NCI-H226 (cell line): ENCODE measurements at regions not wholly inside any gene's neighbourhood (a gene's known extent, or its start where the extent isn't known, plus 50 kb on each side); places are given as distances from the start of the nearest gene placed in this dataset.
"Not testable (repeated sequence)": the region's sequence is repeated elsewhere in the genome, so short reads cannot be mapped to it uniquely, and the experiment has no call there.

Source experiments
- DNase-seq: peaks from one replicate; pipeline ENCODE4 v3.0.0-alpha.2; 2015

GRCh38 chr3:144023543-144023942, 51.9 kb downstream of the DIPK2A start:
- DNase-seq, result not testable (repeated sequence)

GRCh38 chr3:144028798-144029411, 57.3 kb downstream of the DIPK2A start:
- no peak for DNase-seq

GRCh38 chr3:144029769-144030168, 58.1 kb downstream of the DIPK2A start:
- DNase-seq, result no peak

DNA sequence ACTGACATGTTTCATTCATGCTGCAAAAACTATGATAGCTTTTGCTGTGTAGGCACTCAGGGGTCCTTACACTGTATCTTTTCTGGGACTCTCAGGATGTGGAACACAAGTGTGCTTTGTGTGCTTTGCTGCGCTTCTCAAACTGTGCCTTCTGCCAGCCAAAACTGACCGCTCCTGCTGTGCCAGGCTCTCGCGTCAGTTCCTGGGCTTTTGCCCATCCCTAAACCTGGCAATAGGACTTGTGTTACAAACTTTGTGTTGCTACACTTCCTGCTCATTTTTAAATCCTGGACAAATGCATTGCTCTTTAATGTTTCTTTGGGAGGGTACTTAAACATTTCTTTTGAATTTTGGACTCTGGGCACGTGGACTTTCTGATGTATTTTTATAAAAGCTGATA, 60.3 kb downstream of the DIPK2A start:
- DNase-seq, result no peak

GRCh38 chr3:144032531-144033239, 61.1 kb downstream of the DIPK2A start:
- no peak for DNase-seq

DNA sequence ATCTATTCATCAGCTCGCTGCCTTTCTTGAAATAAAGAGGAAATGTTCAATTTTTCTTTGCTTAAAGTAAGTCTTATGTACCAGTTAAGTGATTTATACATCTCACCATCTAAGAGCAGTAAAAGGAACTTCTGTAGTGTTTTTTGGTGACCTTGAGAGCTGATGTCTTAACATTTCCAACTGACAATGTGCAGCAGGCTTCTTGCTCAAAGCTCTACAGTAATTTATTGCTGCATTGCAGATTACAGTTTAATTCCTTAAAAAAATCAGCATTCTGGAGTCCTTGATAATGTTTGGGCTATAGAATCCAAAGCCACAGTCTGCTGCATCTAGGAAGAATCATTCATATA, 61.6 kb downstream of the DIPK2A start:
- no peak for DNase-seq

DNA sequence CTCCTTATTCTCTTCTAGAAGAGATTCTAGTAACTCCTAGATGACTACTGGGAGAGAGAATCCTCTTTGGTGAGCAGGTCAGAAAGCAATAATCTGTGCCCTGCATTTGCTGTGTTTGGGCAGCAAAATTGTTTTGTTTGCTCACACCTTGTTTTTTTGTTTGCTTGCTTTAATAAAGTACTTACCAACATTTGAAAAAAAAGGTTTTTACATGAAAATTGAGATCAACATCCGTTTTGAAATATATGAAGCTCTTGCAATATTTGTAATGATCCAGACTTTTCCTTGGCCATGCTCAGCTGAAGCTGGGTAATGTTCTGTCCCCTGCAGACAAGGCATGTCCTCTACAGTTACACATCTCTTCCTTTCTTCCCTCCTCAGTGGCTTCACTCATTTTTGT, 62.2 kb downstream of the DIPK2A start:
- no peak for DNase-seq

DNA sequence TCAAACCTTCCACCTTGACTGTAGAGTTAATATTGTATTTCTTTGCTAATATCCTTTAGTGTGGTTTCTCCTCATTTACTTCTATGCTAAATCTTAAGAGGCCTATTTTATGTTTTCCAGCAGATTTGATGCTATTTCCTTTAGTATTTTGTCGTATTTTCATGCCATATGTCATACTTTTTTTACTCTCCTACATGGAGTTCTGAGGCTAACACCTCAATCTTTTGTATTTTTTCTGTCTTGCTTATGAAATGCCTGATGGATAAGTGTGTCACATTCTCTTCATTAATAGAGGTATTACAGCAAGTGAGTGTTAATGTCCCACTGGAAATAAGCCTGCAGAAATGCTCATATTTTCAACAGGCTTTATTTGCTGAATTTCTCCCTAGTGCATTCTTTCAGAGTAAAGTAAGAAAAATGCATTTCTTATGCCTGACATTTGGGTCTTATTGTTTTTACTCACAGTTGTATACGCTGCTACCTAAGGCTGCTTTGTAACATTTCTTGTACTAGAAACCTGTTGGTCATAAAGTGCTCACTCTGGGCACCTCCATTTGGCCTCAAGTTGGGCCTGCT, 63.2 kb downstream of the DIPK2A start:
- DNase-seq, result no peak

DNA sequence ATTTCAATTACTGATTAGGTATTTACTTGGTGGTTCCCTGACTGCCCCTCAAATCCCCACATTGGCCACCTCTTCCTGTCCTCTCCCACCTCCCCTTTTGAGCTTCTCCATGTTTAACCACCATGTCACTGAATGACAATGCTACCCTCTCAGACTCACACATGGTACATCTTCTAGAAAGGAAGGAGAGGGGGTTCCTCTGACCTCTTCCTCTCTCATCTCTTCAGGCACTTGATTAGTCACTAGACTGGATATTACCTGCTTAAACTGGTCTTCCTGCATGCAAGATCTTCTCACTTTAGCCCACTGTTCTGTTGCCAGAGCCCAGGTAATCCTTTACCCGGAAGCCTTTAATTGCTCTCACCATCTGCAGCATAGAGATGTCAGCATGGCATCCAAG, 64.9 kb downstream of the DIPK2A start:
- no peak for DNase-seq

GRCh38 chr3:144039661-144040060, 68.0 kb downstream of the DIPK2A start:
- DNase-seq, result no peak

DNA sequence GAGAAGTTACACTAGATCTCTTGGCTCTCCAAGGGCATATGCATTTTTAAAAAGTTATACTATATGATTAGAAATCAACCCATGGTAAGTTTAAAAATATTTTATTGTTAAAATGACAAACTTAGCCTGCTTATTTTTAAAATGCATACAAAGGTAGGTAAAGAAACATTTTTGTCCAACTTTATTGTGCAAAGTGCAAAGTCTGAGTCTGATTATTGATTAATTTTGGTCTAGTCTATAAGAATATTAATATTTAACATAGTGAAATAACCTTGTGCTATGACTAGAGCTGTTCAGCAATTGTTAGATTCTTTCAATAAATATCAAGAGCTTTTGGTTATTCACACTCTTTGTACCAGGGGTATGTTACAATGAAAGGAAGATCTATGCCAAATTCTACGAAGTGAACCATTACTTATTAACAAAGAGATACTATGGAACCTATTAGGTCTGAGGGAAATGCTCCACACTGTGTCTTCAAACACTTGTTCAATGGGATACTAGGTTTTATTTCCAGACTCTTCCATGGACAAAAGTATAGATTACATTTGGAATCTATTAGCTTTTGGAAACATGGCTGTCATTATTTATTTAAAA, 70.4 kb downstream of the DIPK2A start:
- no peak for DNase-seq

DNA sequence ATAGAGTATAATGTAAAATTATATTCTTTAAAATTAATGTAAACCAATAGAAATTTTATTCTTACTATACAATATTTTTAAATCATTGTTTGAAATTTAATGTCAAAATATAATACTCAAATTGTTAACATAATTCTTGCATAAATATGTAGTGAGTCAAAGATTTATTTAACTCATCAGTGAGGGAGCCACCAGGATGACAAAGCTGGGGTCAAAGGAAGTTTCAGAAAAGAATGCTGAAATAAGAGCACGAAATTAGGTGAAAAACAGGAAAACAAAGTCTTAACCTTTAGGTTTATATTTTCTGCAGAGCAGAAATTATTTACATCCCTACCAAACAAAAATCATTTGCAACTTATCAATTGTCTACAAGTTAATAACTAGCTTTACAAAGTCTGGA, 74.1 kb downstream of the DIPK2A start:
- no peak for DNase-seq

DNA sequence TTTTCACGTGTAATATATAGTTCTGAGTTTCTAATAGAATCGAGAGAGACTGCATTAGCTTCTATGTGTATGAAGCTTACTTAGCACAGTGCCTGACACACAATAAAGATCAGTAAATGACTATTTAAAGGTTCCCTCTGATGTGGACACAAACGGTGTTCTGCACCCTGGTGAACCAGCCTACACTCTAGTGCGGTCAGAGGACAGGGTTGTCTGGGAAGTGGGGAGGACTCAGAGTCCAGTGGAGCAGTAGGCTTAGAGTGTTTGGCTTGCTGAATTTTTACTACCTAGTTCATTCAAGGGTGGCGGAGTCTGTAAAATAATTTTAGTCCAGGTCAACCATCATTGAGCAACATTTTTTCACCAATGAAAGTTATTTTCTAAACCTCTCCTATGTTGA, 77.8 kb downstream of the DIPK2A start:
- no peak for DNase-seq

DNA sequence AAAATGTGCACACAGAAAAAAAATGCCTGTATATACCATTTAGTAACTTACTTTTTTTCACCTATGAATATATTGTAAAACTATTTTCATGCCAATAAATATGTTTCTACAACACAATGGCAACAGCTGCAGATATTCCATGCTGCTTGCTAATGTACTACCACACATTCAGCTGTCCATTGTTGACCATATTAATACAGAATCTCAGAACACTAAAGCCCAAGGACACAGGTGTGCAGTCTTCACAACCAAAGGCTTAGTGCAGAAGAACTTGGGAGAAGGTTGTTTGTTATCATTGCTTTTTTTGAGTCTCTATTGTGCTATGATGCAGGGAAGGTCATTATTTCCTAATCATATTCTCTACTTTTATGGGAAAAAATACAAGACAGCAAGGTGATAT, 79.6 kb downstream of the DIPK2A start:
- DNase-seq, result no peak

DNA sequence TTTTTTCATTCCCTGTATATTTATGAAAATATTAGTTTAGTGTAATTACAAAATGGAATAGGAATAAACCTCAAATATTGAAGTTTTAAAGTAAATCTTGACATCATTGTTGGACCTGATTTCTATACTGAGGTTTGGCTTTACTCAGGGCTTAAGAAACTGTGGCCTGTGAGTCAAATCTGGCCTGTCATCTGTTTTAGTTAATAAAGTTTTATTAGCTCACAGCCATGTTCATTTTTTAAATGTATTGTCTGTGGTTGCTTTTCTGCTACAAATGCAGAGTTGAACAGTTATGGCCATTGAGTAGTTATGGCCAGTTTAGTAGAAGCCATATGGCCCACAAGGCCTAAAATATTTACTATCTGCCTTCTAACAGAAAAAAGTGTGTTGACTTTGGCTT, 80.7 kb downstream of the DIPK2A start:
- no peak for DNase-seq

DNA sequence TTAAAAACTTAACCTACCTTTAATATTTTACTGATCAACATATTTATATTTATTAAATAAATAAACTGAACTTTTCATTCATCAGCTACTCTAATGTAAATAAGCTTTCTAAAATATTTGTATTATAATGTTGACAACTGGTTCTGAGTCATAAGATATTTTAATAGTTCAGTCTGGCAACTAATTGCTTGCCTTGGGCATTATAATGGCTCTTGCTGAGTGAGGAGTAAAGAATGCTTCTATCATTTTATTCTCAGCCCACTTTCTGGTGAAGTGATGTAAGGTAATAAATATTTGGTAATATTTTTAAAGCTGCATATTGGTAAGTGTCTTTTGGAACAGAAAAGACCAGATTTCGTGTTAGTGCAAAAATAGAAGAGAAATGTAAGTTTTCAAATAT, 81.5 kb downstream of the DIPK2A start:
- DNase-seq, result peak; percentile 79

- DNase-seq, result no peak
Observed at GRCh38 chr3:144054766-144055165, 83.1 kb downstream of the DIPK2A start.

DNA sequence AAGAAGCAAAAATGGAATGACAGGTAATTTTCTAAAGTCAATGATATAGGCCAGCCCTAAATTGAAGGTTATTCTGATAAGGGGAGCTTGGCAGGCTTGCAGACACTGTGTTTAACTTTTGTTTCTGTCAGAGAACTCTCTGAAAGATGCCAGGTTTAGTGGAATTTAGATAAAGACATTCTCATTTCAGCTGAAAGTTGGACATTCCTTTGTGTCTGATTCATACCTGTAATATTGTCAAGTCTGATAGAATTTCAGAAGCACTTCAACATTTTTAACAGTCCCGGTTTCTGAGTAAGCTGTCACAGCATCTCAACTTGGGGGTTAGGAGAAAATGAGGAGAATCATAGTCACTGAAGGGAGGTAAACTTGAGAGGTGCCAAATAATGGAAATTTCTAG, 84.0 kb downstream of the DIPK2A start:
- peak; percentile 87 for DNase-seq

- DNase-seq, result no peak
Observed at GRCh38 chr3:144058713-144059112, 87.1 kb downstream of the DIPK2A start.

DNA sequence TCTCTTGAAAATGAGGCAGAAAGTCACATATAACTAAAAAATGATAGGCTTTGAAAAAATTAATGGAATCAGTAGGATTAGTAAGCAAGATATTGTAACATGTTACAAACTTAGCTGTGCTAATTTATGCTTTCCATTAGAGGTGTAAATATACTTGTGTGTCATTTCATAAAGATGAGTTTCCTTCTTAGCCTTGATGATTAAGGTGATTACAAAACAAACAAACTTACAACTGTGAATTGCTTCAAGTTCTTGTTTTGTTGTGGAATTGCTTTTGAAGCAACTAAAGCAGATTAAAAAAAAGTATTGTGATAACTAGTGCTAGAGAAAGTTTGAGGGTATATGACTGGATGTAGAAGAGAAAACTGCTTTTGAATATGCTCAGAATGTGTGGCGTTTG, 87.9 kb downstream of the DIPK2A start:
- DNase-seq, result no peak

DNA sequence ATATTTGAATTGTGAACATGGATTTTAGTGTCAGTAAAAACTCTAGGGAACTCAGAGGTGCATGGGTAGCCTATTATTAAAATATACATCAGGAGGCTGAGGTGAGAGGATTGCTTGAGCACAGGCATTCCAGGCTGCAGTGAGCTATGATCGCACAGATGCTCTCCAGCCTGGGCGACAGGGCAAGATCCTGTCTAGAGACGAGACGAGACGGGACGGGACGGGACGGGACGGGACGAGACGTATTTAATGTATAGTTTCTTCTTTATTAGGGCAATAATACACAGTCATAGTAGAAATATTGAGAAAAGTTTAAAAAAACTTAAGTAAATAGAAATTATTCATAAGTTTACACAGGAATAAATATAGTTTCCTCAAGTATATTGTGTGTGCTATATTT, 89.3 kb downstream of the DIPK2A start:
- no peak for DNase-seq

DNA sequence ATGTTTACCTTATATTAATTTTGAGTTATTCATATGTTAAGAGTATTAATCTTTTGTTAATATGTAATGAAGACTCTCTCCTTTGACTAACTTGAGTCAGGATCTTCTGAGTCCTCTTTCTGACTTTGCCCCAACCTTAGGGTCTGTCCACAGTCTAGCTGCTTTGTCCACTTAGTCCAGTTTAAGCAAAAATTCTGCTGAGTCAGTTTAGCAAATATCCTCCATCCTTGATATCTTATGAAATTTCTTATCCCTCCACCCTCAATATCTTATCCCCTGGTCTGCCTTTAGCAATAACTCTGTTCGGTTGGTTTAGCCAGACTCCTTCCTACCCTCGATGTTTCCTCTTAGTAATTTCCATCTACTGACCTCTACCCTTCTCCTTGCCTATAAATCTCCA, 91.7 kb downstream of the DIPK2A start:
- DNase-seq, result no peak

DNA sequence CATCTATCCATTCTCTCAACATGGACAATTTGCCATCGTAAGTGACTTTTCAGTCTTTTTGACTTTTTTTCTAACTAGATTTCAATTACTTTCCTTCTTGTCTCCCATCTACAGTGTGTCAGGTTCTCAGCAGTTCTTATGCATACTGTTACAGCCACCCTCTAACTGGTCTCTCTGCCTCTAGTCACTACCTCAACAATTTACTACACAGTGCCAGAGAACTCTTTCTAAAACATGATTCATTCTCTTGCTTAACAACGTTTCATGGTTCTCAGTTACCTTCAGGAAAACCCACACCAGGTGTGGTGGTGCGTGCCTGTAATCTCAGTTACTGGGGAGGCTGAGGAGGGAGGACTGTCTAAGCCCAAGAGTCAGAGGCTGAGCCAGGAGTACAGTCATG, 95.4 kb downstream of the DIPK2A start:
- DNase-seq, result no peak

DNA sequence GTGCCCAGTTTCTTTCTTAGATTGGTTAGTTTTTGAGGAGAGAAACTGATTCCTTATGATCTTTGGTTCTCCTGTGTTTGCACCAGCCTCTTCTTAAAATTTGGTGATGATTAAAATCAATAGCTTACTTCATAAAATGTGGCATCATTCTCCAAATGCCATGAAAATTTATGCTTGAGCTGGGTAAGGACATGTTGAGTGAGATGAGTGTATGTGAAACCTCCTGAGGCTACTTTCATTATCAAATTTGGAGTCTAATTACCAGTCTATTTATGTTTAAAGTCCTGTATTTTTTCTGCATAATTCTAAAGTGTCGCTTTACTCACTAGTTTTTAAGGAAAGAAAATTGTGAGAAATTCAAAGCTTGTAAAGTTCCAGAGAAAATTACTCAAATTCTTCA, 102.1 kb downstream of the DIPK2A start:
- DNase-seq, result no peak
